ENCODE measurements at regions not wholly inside any gene's neighbourhood (a gene's known extent, or its start where the extent isn't known, plus 50 kb on each side); places are given as distances from the start of the nearest gene placed in this dataset.
A peak's percentile ranks its signal among the peaks of the same experiment; 100 is the strongest.

- no peak for FAIRE-seq
- DNase-seq (ENCODE audit: insufficient read length, low spot score) = no peak
Measured at GRCh38 chr13:74338341-74338740, 204.1 kb upstream of the KLF12 start.

- FAIRE-seq (no peak), DNase-seq (ENCODE audit: insufficient read length, low spot score) (no peak)
Measured at GRCh38 chr13:74336546-74336945, 202.3 kb upstream of the KLF12 start.

GRCh38 chr13:74335370-74335769 is 201.2 kb upstream of the KLF12 start:
- FAIRE-seq = no peak
- no peak for DNase-seq (ENCODE audit: insufficient read length, low spot score)

- DNase-seq (ENCODE audit: insufficient read length, low spot score) = no peak
- no peak for FAIRE-seq
Measured at GRCh38 chr13:74329962-74330361, 195.8 kb upstream of the KLF12 start.

GRCh38 chr13:74325106-74325505 is 190.9 kb upstream of the KLF12 start:
- DNase-seq (ENCODE audit: insufficient read length, low spot score) (peak; percentile 6), FAIRE-seq (no peak)

- FAIRE-seq = no peak
- no peak for DNase-seq (ENCODE audit: insufficient read length, low spot score)
Measured at GRCh38 chr13:74324338-74324737, 190.1 kb upstream of the KLF12 start.

- FAIRE-seq = no peak
Measured at GRCh38 chr13:74322562-74322961, 188.4 kb upstream of the KLF12 start.

GRCh38 chr13:74320282-74320681 is 186.1 kb upstream of the KLF12 start:
- FAIRE-seq = no peak
- DNase-seq (ENCODE audit: insufficient read length, low spot score) = no peak

More at GRCh38 chr13:74322562-74322961, 188.4 kb upstream of the KLF12 start:
- no peak for DNase-seq (ENCODE audit: insufficient read length, low spot score)

GRCh38 chr13:74316547-74316946 is 182.3 kb upstream of the KLF12 start:
- DNase-seq (ENCODE audit: insufficient read length, low spot score) = no peak

GRCh38 chr13:74306496-74306895 is 172.3 kb upstream of the KLF12 start:
- no peak for FAIRE-seq
- DNase-seq (ENCODE audit: insufficient read length, low spot score) = no peak

More at GRCh38 chr13:74316547-74316946, 182.3 kb upstream of the KLF12 start:
- FAIRE-seq = no peak

- FAIRE-seq = no peak
- DNase-seq (ENCODE audit: insufficient read length, low spot score) = no peak
Measured at GRCh38 chr13:74305876-74306275, 171.7 kb upstream of the KLF12 start.

GRCh38 chr13:74301258-74301935 is 167.2 kb upstream of the KLF12 start:
- no peak for FAIRE-seq
- DNase-seq (ENCODE audit: insufficient read length, low spot score) = no peak

GRCh38 chr13:74300162-74300561 is 166.0 kb upstream of the KLF12 start:
- DNase-seq (ENCODE audit: insufficient read length, low spot score) = no peak
- FAIRE-seq = no peak

GRCh38 chr13:74299721-74300120 is 165.5 kb upstream of the KLF12 start:
- no peak for FAIRE-seq

GRCh38 chr13:74298923-74299322 is 164.7 kb upstream of the KLF12 start:
- no peak for FAIRE-seq

More at GRCh38 chr13:74299721-74300120, 165.5 kb upstream of the KLF12 start:
- no peak for DNase-seq (ENCODE audit: insufficient read length, low spot score)

GRCh38 chr13:74289861-74290773 is 155.9 kb upstream of the KLF12 start:
- DNase-seq (ENCODE audit: insufficient read length, low spot score) (peak; percentile 25), FAIRE-seq (no peak)

More at GRCh38 chr13:74298923-74299322, 164.7 kb upstream of the KLF12 start:
- DNase-seq (ENCODE audit: insufficient read length, low spot score) = no peak

GRCh38 chr13:74289107-74289506 is 154.9 kb upstream of the KLF12 start:
- FAIRE-seq (no peak), DNase-seq (ENCODE audit: insufficient read length, low spot score) (no peak)

- FAIRE-seq (no peak), DNase-seq (ENCODE audit: insufficient read length, low spot score) (no peak)
Measured at GRCh38 chr13:74288361-74288911, 154.2 kb upstream of the KLF12 start.

GRCh38 chr13:74287724-74288169 is 153.5 kb upstream of the KLF12 start:
- FAIRE-seq (no peak), DNase-seq (ENCODE audit: insufficient read length, low spot score) (no peak)

GRCh38 chr13:74280795-74281490 is 146.7 kb upstream of the KLF12 start:
- FAIRE-seq (no peak), DNase-seq (ENCODE audit: insufficient read length, low spot score) (no peak)

All from HTR-8/SVneo (cell line).